ENCODE measurements at regions not wholly inside any gene's neighbourhood (a gene's known extent, or its start where the extent isn't known, plus 50 kb on each side); places are given as distances from the start of the nearest gene placed in this dataset.

- no peak for DNase-seq (ENCODE audit: low read depth, low spot score)
Observed at GRCh38 chr6:225907-226306, 66.4 kb upstream of the DUSP22 start.

- DNase-seq (ENCODE audit: low read depth, low spot score), result no peak
Observed at GRCh38 chr6:226516-227073, 65.7 kb upstream of the DUSP22 start.

- DNase-seq (ENCODE audit: low read depth, low spot score), result no peak
Observed at GRCh38 chr6:227074-227782, 65.1 kb upstream of the DUSP22 start.

- DNase-seq (ENCODE audit: low read depth, low spot score), result no peak
Observed at GRCh38 chr6:227812-228338, 64.4 kb upstream of the DUSP22 start.

GRCh38 chr6:228881-229651 lies 63.2 kb upstream of the DUSP22 start:
- no peak for DNase-seq (ENCODE audit: low read depth, low spot score)

- no peak for DNase-seq (ENCODE audit: low read depth, low spot score)
Observed at GRCh38 chr6:231779-232178, 60.5 kb upstream of the DUSP22 start.

- DNase-seq (ENCODE audit: low read depth, low spot score), result no peak
Observed at GRCh38 chr6:232982-233640, 59.2 kb upstream of the DUSP22 start.

- no peak for DNase-seq (ENCODE audit: low read depth, low spot score)
Observed at GRCh38 chr6:234706-235372, 57.4 kb upstream of the DUSP22 start.

- DNase-seq (ENCODE audit: low read depth, low spot score), result no peak
Observed at GRCh38 chr6:235763-236360, 56.4 kb upstream of the DUSP22 start.

- DNase-seq (ENCODE audit: low read depth, low spot score), result no peak
Observed at GRCh38 chr6:236519-236918, 55.8 kb upstream of the DUSP22 start.

- no peak for DNase-seq (ENCODE audit: low read depth, low spot score)
Observed at GRCh38 chr6:240151-240550, 52.1 kb upstream of the DUSP22 start.

GRCh38 chr6:241336-241865 lies 50.9 kb upstream of the DUSP22 start:
- DNase-seq (ENCODE audit: low read depth, low spot score), result no peak

Data from iPS DF 19.7 (cell line).